ENCODE measurements at regions not wholly inside any gene's neighbourhood (a gene's known extent, or its start where the extent isn't known, plus 50 kb on each side); places are given as distances from the start of the nearest gene placed in this dataset.

GRCh38 chr2:12514168-12514567, 202.6 kb upstream of the TRIB2 start:
- TF ChIP-seq POLR2A (IDR thresholded peaks at IDR 0.05; ENCODE audit: extremely low read depth, insufficient read length) (no peak), CTCF (IDR thresholded peaks at IDR 0.05; ENCODE audit: low read depth, low read length) (no peak)
